CD4-positive, CD25-positive, alpha-beta regulatory T cell (primary cell): ENCODE measurements at regions not wholly inside any gene's neighbourhood (a gene's known extent, or its start where the extent isn't known, plus 50 kb on each side); places are given as distances from the start of the nearest gene placed in this dataset.

Source experiments
- ATAC-seq, 2 donors: fragments of 150-1000 bp; cut with Tn5 transposase; one replicate each; pipeline ENCODE4 v1.10.0; 2021; ENCODE audit warnings: low read depth in 2 of 2, moderate number of reproducible peaks in 2 of 2, moderate library complexity in 1 of 2
- DNase-seq, 3 donors: peaks; one replicate each; pipeline versions ENCODE4 v3.0.0 to v3.0.0-alpha.2; 2012 to 2022; ENCODE audit warnings: mixed read lengths in 1 of 3
- H3K27ac ChIP-seq: one replicate; pipeline ENCODE4 v1.7.0; 2013; ENCODE audit warnings: mild to moderate bottlenecking, low read length; ENCODE audit not compliant: insufficient read depth, poor library complexity, severe bottlenecking
- H3K27me3 ChIP-seq: one replicate; pipeline ENCODE4 v1.7.0; 2013; ENCODE audit warnings: low read length; ENCODE audit not compliant: control insufficient read depth, insufficient read depth
- H3K36me3 ChIP-seq: one replicate; pipeline ENCODE4 v1.7.0; 2013; ENCODE audit warnings: mild to moderate bottlenecking, low read length, moderate library complexity; ENCODE audit not compliant: control insufficient read depth, insufficient read depth
- H3K4me1 ChIP-seq: 2 replicates; pipeline ENCODE4 v1.7.0; 2013; ENCODE audit warnings: mild to moderate bottlenecking, low read length; ENCODE audit not compliant: insufficient read depth, control insufficient read depth, poor library complexity, severe bottlenecking
- H3K4me3 ChIP-seq: one replicate; pipeline ENCODE4 v1.7.0; 2013; ENCODE audit warnings: low read depth, mild to moderate bottlenecking, low read length, moderate library complexity
- H3K9me3 ChIP-seq, 2 experiments: 1 replicate in 1 of 2; 2 replicates in 1 of 2; pipeline ENCODE4 v1.7.0; 2013; ENCODE audit warnings: low read length in 2 of 2, mild to moderate bottlenecking in 1 of 2, moderate library complexity in 1 of 2; ENCODE audit not compliant: control insufficient read depth in 2 of 2
- H3K27ac Mint-ChIP-seq, 3 donors: one replicate each; pipeline ENCODE4 v1.8.0; 2020 to 2022; ENCODE audit warnings: mild to moderate bottlenecking in 3 of 3, mixed read lengths in 3 of 3, moderate library complexity in 2 of 3
- H3K27me3 Mint-ChIP-seq: one replicate; pipeline ENCODE4 v1.8.0; 2022; ENCODE audit warnings: mild to moderate bottlenecking, mixed read lengths
- H3K36me3 Mint-ChIP-seq: one replicate; pipeline ENCODE4 v1.8.0; 2020; ENCODE audit warnings: mixed read lengths
- H3K4me1 Mint-ChIP-seq, 4 donors: one replicate each; pipeline ENCODE4 v1.8.0; 2020 to 2022; ENCODE audit warnings: mixed read lengths in 4 of 4, mild to moderate bottlenecking in 1 of 4
- H3K4me3 Mint-ChIP-seq, 4 donors: one replicate each; pipeline ENCODE4 v1.8.0; 2020 to 2022; ENCODE audit warnings: mild to moderate bottlenecking in 4 of 4, mixed read lengths in 4 of 4, moderate library complexity in 3 of 4
- H3K9me3 Mint-ChIP-seq, 7 donors: one replicate each; pipeline ENCODE4 v1.8.0; 2020 to 2022; ENCODE audit warnings: mixed read lengths in 7 of 7, mild to moderate bottlenecking in 3 of 7, moderate library complexity in 2 of 7

- no peaks in the 10 kb centered on the region for H3K9me3 ChIP-seq
- DNase-seq (no peak), ATAC-seq (no peak)
- H3K9me3 Mint-ChIP-seq = peaks cover 0 to 7% (median 0%) of the 10 kb centered on the region in 7 donors
- no peaks in the 10 kb centered on the region for H3K36me3 ChIP-seq
- no peak overlapping the region for H3K27ac Mint-ChIP-seq
- no peak overlapping the region for H3K4me3 Mint-ChIP-seq
- H3K27me3 ChIP-seq = no peaks in the 10 kb centered on the region
- H3K4me1 ChIP-seq = no peaks in the 10 kb centered on the region
- no peaks in the 10 kb centered on the region for H3K36me3 Mint-ChIP-seq
- no peak overlapping the region for H3K27ac ChIP-seq
- H3K4me3 ChIP-seq = no peak overlapping the region
- no peaks in the 10 kb centered on the region for H3K27me3 Mint-ChIP-seq
- no peaks in the 10 kb centered on the region for H3K4me1 Mint-ChIP-seq
Measured at GRCh38 chrX:115958687-115959359, 211.7 kb upstream of the AGTR2 start.

GRCh38 chrX:115960440-115961084, 210.0 kb upstream of the AGTR2 start:
- Histone ChIP-seq H3K4me1 (no peaks in the 10 kb centered on the region), H3K27ac (no peak overlapping the region), H3K36me3 (no peaks in the 10 kb centered on the region), H3K27me3 (no peaks in the 10 kb centered on the region), H3K4me3 (no peak overlapping the region), H3K9me3 (no peaks in the 10 kb centered on the region)
- peaks cover 0 to 10% (median 3%) of the 10 kb centered on the region in 7 donors for H3K9me3 Mint-ChIP-seq
- DNase-seq (no peak), ATAC-seq (no peak)
- no peak overlapping the region for H3K4me3 Mint-ChIP-seq
- H3K36me3 Mint-ChIP-seq = no peaks in the 10 kb centered on the region
- H3K4me1 Mint-ChIP-seq = no peaks in the 10 kb centered on the region
- no peaks in the 10 kb centered on the region for H3K27me3 Mint-ChIP-seq
- H3K27ac Mint-ChIP-seq = no peak overlapping the region

GRCh38 chrX:115966920-115967319, 203.6 kb upstream of the AGTR2 start:
- peaks cover 2 to 15% (median 5%) of the 10 kb centered on the region in 7 donors for H3K9me3 Mint-ChIP-seq
- no peaks in the 10 kb centered on the region for H3K9me3 ChIP-seq
- no peaks in the 10 kb centered on the region for H3K4me1 Mint-ChIP-seq
- no peaks in the 10 kb centered on the region for H3K27me3 Mint-ChIP-seq
- no peaks in the 10 kb centered on the region for H3K36me3 Mint-ChIP-seq
- no peaks in the 10 kb centered on the region for H3K4me1 ChIP-seq
- H3K27ac Mint-ChIP-seq = no peak overlapping the region
- DNase-seq (no peak), ATAC-seq (no peak)
- no peaks in the 10 kb centered on the region for H3K27me3 ChIP-seq
- H3K4me3 ChIP-seq = no peak overlapping the region
- H3K4me3 Mint-ChIP-seq = no peak overlapping the region
- no peaks in the 10 kb centered on the region for H3K36me3 ChIP-seq
- H3K27ac ChIP-seq = no peak overlapping the region

GRCh38 chrX:115968436-115969252, 201.9 kb upstream of the AGTR2 start:
- Histone ChIP-seq H3K36me3 (no peaks in the 10 kb centered on the region), H3K4me1 (no peaks in the 10 kb centered on the region), H3K27ac (no peak overlapping the region), H3K9me3 (no peaks in the 10 kb centered on the region), H3K27me3 (no peaks in the 10 kb centered on the region), H3K4me3 (no peak overlapping the region)
- Mint-ChIP-seq H3K27me3 (no peaks in the 10 kb centered on the region), H3K4me3 (no peak overlapping the region), H3K4me1 (no peaks in the 10 kb centered on the region), H3K9me3 (peaks cover 2 to 16% (median 6%) of the 10 kb centered on the region in 7 donors), H3K27ac (no peak overlapping the region), H3K36me3 (no peaks in the 10 kb centered on the region)
- DNase-seq = no peak
- ATAC-seq = no peak

- Mint-ChIP-seq H3K27me3 (no peaks in the 10 kb centered on the region), H3K4me1 (no peaks in the 10 kb centered on the region), H3K4me3 (no peak overlapping the region), H3K36me3 (no peaks in the 10 kb centered on the region), H3K27ac (no peak overlapping the region), H3K9me3 (peaks cover 0 to 10% (median 6%) of the 10 kb centered on the region in 7 donors)
- H3K27ac ChIP-seq = no peak overlapping the region
- H3K4me1 ChIP-seq = no peaks in the 10 kb centered on the region
- H3K4me3 ChIP-seq = no peak overlapping the region
- ATAC-seq (no peak), DNase-seq (no peak)
- no peaks in the 10 kb centered on the region for H3K27me3 ChIP-seq
- no peaks in the 10 kb centered on the region for H3K36me3 ChIP-seq
- no peaks in the 10 kb centered on the region for H3K9me3 ChIP-seq
Measured at GRCh38 chrX:115970718-115971117, 199.8 kb upstream of the AGTR2 start.

GRCh38 chrX:115972717-115973116, 197.8 kb upstream of the AGTR2 start:
- peaks cover 0 to 9% (median 6%) of the 10 kb centered on the region in 7 donors for H3K9me3 Mint-ChIP-seq
- H3K27ac Mint-ChIP-seq = no peak overlapping the region
- no peaks in the 10 kb centered on the region for H3K9me3 ChIP-seq
- no peaks in the 10 kb centered on the region for H3K4me1 ChIP-seq
- H3K4me1 Mint-ChIP-seq = no peaks in the 10 kb centered on the region
- DNase-seq (no peak), ATAC-seq (no peak)
- H3K36me3 Mint-ChIP-seq = no peaks in the 10 kb centered on the region
- no peaks in the 10 kb centered on the region for H3K36me3 ChIP-seq
- no peak overlapping the region for H3K27ac ChIP-seq
- no peaks in the 10 kb centered on the region for H3K27me3 Mint-ChIP-seq
- no peaks in the 10 kb centered on the region for H3K27me3 ChIP-seq
- H3K4me3 Mint-ChIP-seq = no peak overlapping the region
- H3K4me3 ChIP-seq = no peak overlapping the region

- H3K27ac Mint-ChIP-seq = no peak overlapping the region
- H3K4me1 Mint-ChIP-seq = no peaks in the 10 kb centered on the region
Measured at GRCh38 chrX:115978068-115978467, 192.5 kb upstream of the AGTR2 start.

More at GRCh38 chrX:115978068-115978467, 192.5 kb upstream of the AGTR2 start:
- DNase-seq (no peak), ATAC-seq (no peak)
- no peaks in the 10 kb centered on the region for H3K36me3 ChIP-seq
- H3K27ac ChIP-seq = no peak overlapping the region
- no peaks in the 10 kb centered on the region for H3K9me3 ChIP-seq
- peaks cover 0 to 5% (median 2%) of the 10 kb centered on the region in 7 donors for H3K9me3 Mint-ChIP-seq
- no peaks in the 10 kb centered on the region for H3K27me3 Mint-ChIP-seq
- H3K4me1 ChIP-seq = no peaks in the 10 kb centered on the region
- no peaks in the 10 kb centered on the region for H3K27me3 ChIP-seq
- H3K4me3 ChIP-seq = no peak overlapping the region
- H3K36me3 Mint-ChIP-seq = no peaks in the 10 kb centered on the region
- H3K4me3 Mint-ChIP-seq = no peak overlapping the region
